Occipital lobe (tissue), 1 donor: ENCODE measurements at regions not wholly inside any gene's neighbourhood (a gene's known extent, or its start where the extent isn't known, plus 50 kb on each side); places are given as distances from the start of the nearest gene placed in this dataset.

ENCODE experiments used
- DNase-seq: peaks from one replicate; lab custom pipeline; 2025; lab: John Stamatoyannopoulos, UW

- no peak for DNase-seq
Observed at GRCh38 chr1:218525451-218526197, 180.5 kb downstream of the TGFB2 start.

GRCh38 chr1:218526198-218526580 is 181.1 kb downstream of the TGFB2 start:
- no peak for DNase-seq

- DNase-seq, result no peak
Observed at GRCh38 chr1:218527737-218528136, 182.6 kb downstream of the TGFB2 start.

- no peak for DNase-seq
Observed at GRCh38 chr1:218529646-218530300, 184.6 kb downstream of the TGFB2 start.

GRCh38 chr1:218531936-218532335 is 186.8 kb downstream of the TGFB2 start:
- no peak for DNase-seq

- DNase-seq, result no peak
Observed at GRCh38 chr1:218536296-218536986, 191.3 kb downstream of the TGFB2 start.

- no peak for DNase-seq
Observed at GRCh38 chr1:218537122-218537913, 192.2 kb downstream of the TGFB2 start.

GRCh38 chr1:218538341-218538740 is 193.2 kb downstream of the TGFB2 start:
- DNase-seq, result no peak

GRCh38 chr1:218546314-218546713 is 201.2 kb downstream of the TGFB2 start:
- DNase-seq, result no peak

GRCh38 chr1:218547957-218548730 is 203.0 kb downstream of the TGFB2 start:
- DNase-seq, result no peak

- DNase-seq, result no peak
Observed at GRCh38 chr1:218548764-218549163, 203.6 kb downstream of the TGFB2 start.

- no peak for DNase-seq
Observed at GRCh38 chr1:218553197-218553596, 208.1 kb downstream of the TGFB2 start.

GRCh38 chr1:218556016-218556415 is 210.9 kb downstream of the TGFB2 start:
- DNase-seq, result no peak

- no peak for DNase-seq
Observed at GRCh38 chr1:218557731-218558130, 212.6 kb downstream of the TGFB2 start.

- DNase-seq, result no peak
Observed at GRCh38 chr1:218558271-218558810, 213.2 kb downstream of the TGFB2 start.

GRCh38 chr1:218565377-218565776 is 220.2 kb downstream of the TGFB2 start:
- DNase-seq, result no peak

- no peak for DNase-seq
Observed at GRCh38 chr1:218568962-218569550, 223.9 kb downstream of the TGFB2 start.

GRCh38 chr1:218570456-218570855 is 225.3 kb downstream of the TGFB2 start:
- no peak for DNase-seq

GRCh38 chr1:218571491-218571890 is 226.4 kb downstream of the TGFB2 start:
- DNase-seq, result no peak

GRCh38 chr1:218572050-218572449 is 226.9 kb downstream of the TGFB2 start:
- DNase-seq, result no peak
